ENCODE measurements at regions not wholly inside any gene's neighbourhood (a gene's known extent, or its start where the extent isn't known, plus 50 kb on each side); places are given as distances from the start of the nearest gene placed in this dataset.

DNA sequence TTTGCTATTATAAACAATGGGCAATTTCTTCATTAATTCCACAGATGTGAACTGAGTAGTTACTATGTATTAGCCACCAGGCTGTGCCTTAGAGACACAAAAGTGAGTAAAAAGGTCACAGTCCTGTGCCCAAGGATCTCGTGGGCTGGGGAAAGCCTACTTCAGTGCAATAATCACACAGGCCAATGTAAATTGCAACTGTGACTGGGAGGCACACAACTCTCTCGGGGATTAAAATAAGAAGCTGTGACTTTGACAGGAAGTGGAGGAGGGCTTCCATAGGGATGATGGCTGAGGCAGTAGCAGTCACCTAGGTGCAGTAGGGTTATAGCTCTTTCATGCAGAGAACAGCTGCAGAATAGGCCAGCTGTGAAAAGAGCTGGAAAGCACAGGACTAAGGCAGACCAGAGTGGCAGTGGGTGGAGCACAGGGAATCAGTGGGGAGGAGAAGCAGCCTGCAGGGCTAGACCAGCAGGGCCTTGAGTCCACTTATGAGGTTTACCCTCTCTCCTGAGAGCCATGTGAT, 121.9 kb downstream of the MAB21L3 start:
- DNase-seq = no peak

DNA sequence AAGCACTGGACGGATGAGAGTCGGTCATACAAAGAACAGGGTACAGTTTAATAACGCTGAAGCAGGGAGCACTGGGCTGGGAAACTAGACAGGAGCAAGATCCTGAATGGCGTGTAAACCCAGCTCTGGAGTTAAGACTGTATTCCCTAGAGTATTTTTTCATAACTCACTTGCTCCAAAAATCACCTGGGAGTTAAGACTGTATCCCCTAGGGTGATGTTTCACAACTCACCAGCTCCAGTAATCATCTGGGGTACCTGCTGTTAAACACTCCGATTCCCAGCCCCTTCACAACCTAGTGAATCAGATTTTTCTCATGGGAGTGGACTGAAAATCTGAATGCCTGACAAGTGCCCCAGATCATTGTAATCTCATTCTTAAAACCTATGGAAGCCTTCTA, 123.2 kb downstream of the MAB21L3 start:
- DNase-seq = no peak

DNA sequence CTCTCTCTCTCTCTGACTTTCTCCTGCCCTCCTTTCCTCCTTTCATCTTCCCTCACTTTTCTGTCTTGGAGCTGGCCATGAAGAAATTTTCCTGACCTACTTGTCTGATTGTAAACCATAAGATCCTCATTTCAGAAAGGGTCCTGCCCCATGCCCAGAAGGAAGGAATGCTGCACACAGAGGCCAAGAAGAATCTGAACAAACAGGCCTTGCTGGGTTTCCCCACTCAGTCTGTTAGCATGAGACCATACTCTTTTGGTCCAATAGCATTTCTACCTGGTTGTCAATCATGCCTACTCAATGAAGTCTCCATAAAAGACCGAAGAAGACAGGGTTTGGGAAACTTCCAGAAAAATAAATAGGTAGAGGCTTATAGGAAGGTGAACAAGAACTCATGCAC, 128.7 kb downstream of the MAB21L3 start:
- DNase-seq = no peak

DNA sequence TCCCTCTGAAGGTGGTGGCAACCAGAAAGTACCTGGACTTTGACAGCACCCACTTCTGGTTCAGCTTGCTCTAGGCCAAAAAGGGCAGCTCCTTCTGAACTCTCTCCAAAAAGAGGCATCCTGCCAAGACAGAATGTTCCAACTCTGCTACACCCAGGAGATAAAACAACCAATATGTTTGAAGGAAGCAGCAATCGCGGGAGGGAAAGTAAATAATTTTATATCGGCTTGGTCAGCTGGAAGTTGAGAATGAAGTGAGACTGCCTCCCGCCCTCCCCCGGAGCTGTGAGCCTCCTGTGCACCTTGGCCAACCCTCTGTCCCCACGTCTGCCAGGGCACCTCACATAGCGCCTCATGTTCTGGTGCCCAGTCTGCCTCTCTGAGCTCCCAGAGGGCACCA, 130.3 kb upstream of the ATP1A1 start:
- no peak for DNase-seq

- no peak for DNase-seq
These were observed 129.6 kb upstream of the ATP1A1 start for GRCh38 chr1:116243333-116244054.

DNA sequence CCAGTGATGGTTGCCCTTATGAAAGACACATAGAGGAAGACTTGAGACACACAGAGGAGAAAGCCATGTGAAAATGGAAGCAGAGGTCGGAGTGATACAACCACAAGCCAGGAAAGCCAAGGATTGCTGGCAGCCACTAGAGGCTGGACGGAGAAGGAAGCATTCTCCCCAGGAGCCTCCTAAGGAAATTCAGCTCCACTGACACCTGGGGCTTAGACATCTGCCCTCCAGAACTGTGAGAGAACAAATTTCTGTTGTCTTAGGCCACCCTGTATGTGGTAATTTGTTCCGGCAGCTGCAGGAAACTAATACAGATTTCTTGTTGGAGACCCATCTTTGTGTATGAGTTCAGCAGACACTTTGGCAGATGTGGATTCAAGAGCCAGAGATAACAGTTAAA, 126.9 kb upstream of the ATP1A1 start:
- DNase-seq = no peak

- no peak for DNase-seq
These were observed 120.8 kb upstream of the ATP1A1 start for GRCh38 chr1:116252271-116252670.

- DNase-seq = no peak
These were observed 120.3 kb upstream of the ATP1A1 start for GRCh38 chr1:116252785-116253184.

GRCh38 chr1:116253566-116254382, 119.3 kb upstream of the ATP1A1 start:
- DNase-seq = no peak

GRCh38 chr1:116254776-116255175, 118.3 kb upstream of the ATP1A1 start:
- DNase-seq = no peak

DNA sequence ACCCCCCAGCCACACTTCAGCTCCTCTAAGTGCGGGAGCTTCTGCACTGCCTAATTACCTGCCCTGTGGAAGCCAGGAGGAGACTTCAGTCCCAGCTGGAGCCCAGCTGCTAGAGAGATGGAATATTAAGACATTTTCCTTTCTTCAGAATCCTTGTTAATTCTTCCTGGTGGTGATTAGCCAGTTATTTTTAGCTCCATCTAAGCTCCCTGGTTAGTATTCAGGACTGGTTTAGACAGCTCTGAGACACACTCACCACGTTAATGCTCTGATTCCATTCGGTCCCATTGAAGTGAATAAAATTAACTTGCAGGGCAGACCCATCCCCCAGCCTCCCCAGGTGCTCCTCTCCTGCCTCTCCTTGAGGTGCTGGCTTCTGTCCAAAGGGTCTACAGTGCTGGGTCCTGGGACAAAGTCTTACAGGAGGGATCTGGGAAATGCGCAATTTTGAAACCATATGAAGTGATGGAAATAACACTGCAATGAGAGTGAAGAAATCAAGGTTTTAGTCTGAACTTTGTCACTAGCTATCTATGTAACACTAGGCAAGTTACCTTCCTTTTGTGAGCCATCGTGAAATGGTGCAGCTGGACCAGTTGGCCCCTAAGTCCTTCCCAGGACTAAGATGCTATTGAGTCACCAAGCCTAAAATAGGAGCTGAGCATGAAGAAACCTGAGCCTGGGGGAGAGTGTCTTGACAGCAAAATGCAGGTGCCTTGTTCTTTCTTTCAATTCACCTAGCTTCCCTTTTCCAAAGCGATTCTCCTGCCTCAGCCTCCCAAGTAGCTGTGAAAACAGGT, 117.4 kb upstream of the ATP1A1 start:
- DNase-seq = no peak

DNA sequence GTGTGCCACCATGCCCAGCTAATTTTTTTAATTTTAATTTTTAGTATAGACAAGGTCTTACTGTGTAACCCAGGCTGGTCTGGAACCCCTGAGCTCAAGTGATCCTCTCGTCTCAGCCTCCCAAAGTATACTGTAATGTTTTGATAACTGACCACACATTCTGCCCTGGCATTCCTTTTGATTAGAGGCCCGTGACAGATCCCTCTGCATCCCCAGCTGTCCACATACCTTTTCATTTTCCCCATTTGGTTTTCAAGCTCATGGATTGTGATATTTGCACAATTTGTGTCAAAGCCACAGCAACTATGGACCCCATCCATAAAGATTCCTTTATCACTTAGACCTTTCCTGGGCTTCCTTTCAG, 116.8 kb upstream of the ATP1A1 start:
- DNase-seq = no peak

DNA sequence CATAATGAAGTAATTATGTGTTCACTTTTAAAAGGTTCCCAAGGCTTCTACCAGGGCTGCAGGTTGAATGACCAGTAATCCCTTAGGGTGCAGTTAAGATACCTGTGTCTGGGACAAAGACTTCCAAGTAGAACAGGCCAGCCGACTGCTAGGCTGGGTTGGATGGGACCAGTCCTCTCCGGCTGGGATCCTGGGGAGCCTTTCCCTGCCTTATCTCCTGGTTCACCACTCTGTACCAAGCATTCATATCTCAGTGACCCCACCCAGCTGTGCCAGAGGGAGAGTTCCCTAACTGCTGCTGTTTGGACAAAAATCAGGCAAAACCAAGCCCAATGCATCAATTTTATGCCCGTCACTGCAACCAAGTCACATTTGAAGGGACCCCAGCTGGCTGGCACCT, 116.2 kb upstream of the ATP1A1 start:
- DNase-seq = no peak

DNA sequence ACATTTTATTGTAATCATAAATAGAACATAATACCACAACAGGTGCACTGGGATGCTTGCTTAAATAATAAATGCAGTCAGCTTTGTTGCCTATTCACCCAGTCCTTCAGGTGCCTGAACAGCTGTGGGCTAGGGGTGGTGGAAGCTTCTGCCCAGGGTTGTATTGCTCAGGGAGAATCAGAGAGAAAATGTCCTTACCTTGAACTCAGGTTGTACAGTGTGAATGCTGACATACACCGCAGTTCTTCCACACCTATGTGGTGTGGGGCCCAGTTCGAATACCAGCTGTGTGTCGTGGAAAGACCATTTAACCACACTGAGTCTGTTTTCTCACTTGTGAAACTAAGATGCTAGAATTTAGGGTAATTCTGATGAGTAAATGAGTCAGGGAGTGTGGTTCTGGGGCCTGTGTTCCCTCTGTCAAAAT, 115.7 kb upstream of the ATP1A1 start:
- no peak for DNase-seq

DNA sequence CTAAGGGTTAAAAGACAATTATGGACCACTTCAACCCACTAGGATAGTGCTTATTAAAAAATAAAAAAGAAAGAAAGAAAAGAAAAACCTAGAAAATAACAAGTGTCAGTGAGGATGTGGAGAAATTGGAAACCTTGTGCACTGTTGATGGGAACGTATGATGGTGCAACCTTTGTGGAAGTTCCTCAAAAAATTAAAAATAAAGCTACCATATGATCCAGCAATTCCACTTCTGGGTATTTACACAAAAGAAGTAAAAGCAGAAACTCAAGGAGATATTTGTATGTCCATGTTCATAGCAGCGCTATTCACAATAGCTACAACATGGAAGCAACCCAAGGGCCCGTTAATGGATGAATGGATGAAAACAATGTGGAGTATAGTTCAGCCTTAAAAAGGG, 115.2 kb upstream of the ATP1A1 start:
- DNase-seq = no peak

- DNase-seq = no peak
These were observed 114.2 kb upstream of the ATP1A1 start for GRCh38 chr1:116258668-116259419.

- no peak for DNase-seq
These were observed 113.4 kb upstream of the ATP1A1 start for GRCh38 chr1:116259663-116260062.

- DNase-seq = no peak
These were observed 112.9 kb upstream of the ATP1A1 start for GRCh38 chr1:116260115-116260514.

DNA sequence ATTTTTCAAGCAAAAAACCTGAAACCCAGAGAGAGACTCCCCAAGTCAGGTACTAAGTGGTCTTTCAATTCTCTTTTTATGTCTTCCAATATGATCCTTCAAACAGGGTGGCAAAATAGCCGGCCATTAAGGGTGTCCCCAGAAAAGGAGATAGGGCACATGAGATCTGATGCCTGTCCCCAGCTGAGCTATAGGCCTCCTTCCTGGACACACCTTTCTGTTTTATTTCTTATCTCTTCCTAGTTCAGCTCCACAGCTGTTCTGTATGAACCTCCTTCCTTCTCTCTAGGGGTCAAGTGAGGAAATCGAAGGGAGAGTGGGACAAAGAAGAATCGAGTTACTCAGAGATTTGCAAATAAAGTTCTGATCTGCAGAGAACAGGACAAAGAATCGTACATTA, 112.4 kb upstream of the ATP1A1 start:
- DNase-seq = no peak

- no peak for DNase-seq
These were observed 111.8 kb upstream of the ATP1A1 start for GRCh38 chr1:116261227-116261626.

GRCh38 chr1:116262207-116262994, 110.6 kb upstream of the ATP1A1 start:
- no peak for DNase-seq

GRCh38 chr1:116262995-116263385, 110.1 kb upstream of the ATP1A1 start:
- no peak for DNase-seq

All from NCI-H1092 (cell line).